Raji (cell line): ENCODE measurements at regions not wholly inside any gene's neighbourhood (a gene's known extent, or its start where the extent isn't known, plus 50 kb on each side); places are given as distances from the start of the nearest gene placed in this dataset.

Experiments used
- POLR2A ChIP-seq: IDR thresholded peaks from 2 replicates; pipeline ENCODE4 v1.6.1; 2011; ENCODE audit warnings: low read depth, low read length, control low read depth; ENCODE audit not compliant: insufficient read depth

- no peak for TF ChIP-seq POLR2A
These were observed 94.3 kb upstream of the TLE3 start for GRCh38 chr15:70192041-70192440.

- no peak for TF ChIP-seq POLR2A
These were observed 93.2 kb upstream of the TLE3 start for GRCh38 chr15:70190965-70191364.

- TF ChIP-seq POLR2A, result no peak
These were observed 92.3 kb upstream of the TLE3 start for GRCh38 chr15:70189826-70190695.

GRCh38 chr15:70188286-70188685 is 90.6 kb upstream of the TLE3 start:
- TF ChIP-seq POLR2A, result no peak

GRCh38 chr15:70187331-70187730 is 89.6 kb upstream of the TLE3 start:
- TF ChIP-seq POLR2A, result no peak

- no peak for TF ChIP-seq POLR2A
These were observed 88.4 kb upstream of the TLE3 start for GRCh38 chr15:70186152-70186551.

- TF ChIP-seq POLR2A, result no peak
These were observed 87.6 kb upstream of the TLE3 start for GRCh38 chr15:70185251-70185711.

- no peak for TF ChIP-seq POLR2A
These were observed 85.4 kb upstream of the TLE3 start for GRCh38 chr15:70182858-70183695.

GRCh38 chr15:70181626-70182255 is 84.0 kb upstream of the TLE3 start:
- TF ChIP-seq POLR2A, result no peak

- no peak for TF ChIP-seq POLR2A
These were observed 82.6 kb upstream of the TLE3 start for GRCh38 chr15:70180186-70180875.

- TF ChIP-seq POLR2A, result no peak
These were observed 81.7 kb upstream of the TLE3 start for GRCh38 chr15:70179309-70179892.

GRCh38 chr15:70178335-70179084 is 80.8 kb upstream of the TLE3 start:
- no peak for TF ChIP-seq POLR2A

- TF ChIP-seq POLR2A, result no peak
These were observed 75.0 kb upstream of the TLE3 start for GRCh38 chr15:70172566-70173225.

- TF ChIP-seq POLR2A, result no peak
These were observed 74.4 kb upstream of the TLE3 start for GRCh38 chr15:70172124-70172523.
